C4-2B (cell line): ENCODE measurements at regions not wholly inside any gene's neighbourhood (a gene's known extent, or its start where the extent isn't known, plus 50 kb on each side); places are given as distances from the start of the nearest gene placed in this dataset.

Experiments
- ZFX ChIP-seq: fragments of 450-650 bp; IDR thresholded peaks from 2 replicates; pipeline ENCODE4 v1.6.1; 2017
- TF ChIP-seq, protein P1 (sequence below): fragments of 450-650 bp; conservative IDR thresholded peaks from 2 replicates; pipeline ENCODE4 v1.5.1; 2017; ENCODE audit warnings: mild to moderate bottlenecking

- TF ChIP-seq, protein P1, sequence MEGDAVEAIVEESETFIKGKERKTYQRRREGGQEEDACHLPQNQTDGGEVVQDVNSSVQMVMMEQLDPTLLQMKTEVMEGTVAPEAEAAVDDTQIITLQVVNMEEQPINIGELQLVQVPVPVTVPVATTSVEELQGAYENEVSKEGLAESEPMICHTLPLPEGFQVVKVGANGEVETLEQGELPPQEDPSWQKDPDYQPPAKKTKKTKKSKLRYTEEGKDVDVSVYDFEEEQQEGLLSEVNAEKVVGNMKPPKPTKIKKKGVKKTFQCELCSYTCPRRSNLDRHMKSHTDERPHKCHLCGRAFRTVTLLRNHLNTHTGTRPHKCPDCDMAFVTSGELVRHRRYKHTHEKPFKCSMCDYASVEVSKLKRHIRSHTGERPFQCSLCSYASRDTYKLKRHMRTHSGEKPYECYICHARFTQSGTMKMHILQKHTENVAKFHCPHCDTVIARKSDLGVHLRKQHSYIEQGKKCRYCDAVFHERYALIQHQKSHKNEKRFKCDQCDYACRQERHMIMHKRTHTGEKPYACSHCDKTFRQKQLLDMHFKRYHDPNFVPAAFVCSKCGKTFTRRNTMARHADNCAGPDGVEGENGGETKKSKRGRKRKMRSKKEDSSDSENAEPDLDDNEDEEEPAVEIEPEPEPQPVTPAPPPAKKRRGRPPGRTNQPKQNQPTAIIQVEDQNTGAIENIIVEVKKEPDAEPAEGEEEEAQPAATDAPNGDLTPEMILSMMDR = no peak
- no peak for TF ChIP-seq ZFX
Measured at GRCh38 chr1:5480906-5481305, 511.3 kb downstream of the NPHP4 start.
